NCI-H1694 treated with DMSO at 0.1 percent for 48 hours (cell line): ENCODE measurements at regions not wholly inside any gene's neighbourhood (a gene's known extent, or its start where the extent isn't known, plus 50 kb on each side); places are given as distances from the start of the nearest gene placed in this dataset.

Source experiments
- DNase-seq: peaks from one replicate; lab custom pipeline; 2025; lab: John Stamatoyannopoulos, UW

DNA sequence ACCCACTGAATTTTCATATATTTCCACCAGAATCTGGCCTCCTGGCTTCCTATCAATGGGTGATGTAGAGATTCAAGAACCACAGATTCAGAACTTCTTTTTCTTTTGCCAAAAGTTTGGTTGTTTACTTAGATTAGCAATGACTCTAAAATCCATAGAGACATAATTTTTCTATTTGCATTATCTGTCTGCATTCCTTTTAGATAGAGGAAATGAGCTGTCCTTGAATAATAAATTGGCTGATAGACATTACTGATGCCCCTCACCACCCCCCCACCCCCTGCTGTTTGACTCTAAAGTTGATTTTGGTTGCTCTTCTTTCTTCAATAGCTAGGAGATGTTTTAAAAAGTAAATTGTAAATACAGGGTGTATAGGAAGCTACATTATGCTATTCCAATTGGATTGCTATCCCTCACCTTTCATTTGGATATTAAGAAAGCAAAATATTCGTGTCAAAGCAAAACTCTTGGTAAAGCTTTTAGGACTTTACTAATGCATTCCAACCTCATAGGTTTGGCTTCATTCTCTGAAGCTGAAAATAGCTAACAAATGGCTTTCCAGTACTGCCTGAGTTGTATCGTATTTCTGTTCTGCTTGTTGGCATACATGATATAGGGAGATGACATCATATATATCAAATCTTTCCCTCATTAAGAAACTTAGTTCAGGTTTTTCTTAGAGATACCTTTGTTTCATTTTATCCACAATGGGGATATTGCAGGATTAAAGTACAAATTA lies 606.0 kb downstream of the ARL4A start:
- no peak for DNase-seq

GRCh38 chr7:13307040-13307439 lies 619.6 kb downstream of the ARL4A start:
- no peak for DNase-seq

- DNase-seq: no peak
Measured at GRCh38 chr7:13308423-13308822, 621.0 kb downstream of the ARL4A start.

DNA sequence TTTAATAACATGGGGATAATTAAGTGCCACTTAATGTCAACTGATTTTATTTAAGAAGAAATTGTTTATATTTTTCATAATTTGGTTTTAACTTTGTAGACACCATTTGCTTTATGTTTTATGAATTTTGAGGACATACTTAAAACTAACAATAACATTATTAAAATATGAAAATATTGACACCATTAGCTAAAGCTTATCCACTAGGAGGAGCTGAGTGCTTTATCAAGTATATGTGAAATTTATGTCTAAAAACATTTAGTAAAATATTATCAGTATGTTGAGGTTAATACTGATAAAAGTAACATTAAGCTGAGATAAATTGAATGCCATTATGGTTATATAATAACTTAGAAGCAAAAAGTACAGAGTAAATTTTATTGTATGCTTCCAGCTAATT lies 622.1 kb downstream of the ARL4A start:
- DNase-seq: no peak

DNA sequence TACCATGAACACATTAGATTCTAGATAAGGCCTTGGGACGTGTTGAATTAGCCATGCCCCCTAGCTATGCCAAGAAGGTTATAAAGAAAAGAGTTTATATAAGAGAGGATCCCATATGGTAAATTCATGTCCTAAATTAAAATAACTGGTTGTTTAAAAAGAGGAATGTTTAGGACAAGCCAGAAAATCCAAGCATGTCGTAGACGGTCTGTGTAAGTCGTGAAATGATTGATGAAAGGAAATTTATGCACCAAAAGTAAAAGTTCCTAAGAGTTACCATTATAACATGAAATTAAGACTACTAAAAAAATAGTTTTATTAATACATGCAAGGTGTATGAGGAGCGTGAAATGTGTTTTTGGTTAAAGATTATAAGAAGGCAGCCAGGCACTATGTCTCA lies 624.9 kb downstream of the ARL4A start:
- no peak for DNase-seq

- no peak for DNase-seq
Measured at GRCh38 chr7:13320333-13320732, 632.9 kb downstream of the ARL4A start.

GRCh38 chr7:13321316-13321715 lies 633.9 kb downstream of the ARL4A start:
- no peak for DNase-seq

DNA sequence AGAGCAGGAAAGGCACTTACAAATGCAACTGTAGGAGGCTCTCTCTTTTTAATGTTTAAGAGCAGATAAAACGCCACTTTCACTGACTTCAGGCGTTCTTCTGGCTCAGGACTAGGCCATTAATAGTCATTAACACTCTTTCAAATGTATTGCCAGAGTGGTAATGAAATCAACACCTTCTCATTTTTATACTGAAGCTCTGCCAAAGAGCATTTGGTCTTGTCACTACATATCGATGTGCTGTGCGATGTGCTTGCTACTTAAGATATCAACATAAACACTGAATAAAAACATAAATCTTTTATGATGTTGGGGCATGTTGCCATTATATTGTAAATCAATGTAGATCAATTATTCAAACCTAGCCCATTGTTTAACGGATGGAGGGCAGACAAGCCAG lies 634.7 kb downstream of the ARL4A start:
- no peak for DNase-seq

DNA sequence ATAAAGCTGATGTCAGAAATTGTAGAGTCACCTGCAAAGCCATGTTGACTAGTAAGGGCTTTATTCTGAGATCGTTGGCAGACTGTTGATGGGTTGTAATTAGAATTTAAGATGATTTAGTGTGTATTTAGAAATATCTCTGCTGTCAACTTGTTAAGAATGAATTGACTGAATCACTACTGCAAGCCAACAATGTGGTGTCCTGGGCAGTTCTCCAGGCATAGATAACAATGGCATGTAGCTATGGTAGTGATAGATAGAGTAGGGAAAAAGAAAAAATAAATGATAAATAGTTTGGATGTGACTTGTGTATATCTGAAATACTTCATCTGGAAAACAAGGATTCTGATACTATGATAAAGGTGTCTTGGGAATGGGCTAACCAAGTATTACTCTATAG lies 640.2 kb downstream of the ARL4A start:
- no peak for DNase-seq

DNA sequence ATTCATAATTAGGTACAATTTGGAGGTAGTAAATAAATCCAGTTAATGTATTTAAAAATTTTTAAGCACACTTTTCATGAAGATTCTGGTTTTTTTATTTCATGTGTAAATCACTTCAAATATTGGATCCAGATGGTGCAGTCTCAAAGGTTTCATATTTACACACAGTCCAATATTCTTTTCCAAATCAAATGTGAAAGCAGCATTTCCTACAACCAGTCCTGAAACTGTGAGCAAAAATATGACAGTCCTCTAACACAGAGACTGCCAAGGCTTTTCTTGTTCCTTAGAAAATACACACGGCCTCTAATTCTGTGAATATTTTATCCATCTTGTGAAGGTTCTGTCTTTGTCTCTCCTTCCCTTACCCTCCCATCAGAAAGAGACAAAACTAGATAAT lies 645.9 kb downstream of the ARL4A start:
- no peak for DNase-seq

GRCh38 chr7:13336227-13336626 lies 648.8 kb downstream of the ARL4A start:
- DNase-seq: no peak

DNA sequence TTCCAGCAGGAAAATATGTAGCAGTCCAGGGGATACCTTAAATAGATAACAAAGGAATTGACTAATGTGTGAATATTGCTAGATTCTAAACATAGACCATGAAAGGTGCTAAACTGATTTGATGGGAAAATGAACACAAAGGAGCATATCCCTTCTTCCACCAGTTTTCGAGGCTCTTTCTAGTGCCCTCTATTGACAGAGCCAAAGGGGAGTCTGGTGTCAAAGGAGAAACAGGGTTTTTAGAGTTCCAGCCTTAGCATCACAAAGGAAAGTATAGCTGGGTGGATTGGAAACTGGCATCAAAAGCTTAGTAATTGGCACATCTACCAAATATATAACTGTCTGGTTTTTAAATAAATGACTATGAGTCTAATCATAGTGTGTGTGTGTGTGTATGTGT lies 636.8 kb downstream of the ETV1 start:
- no peak for DNase-seq

DNA sequence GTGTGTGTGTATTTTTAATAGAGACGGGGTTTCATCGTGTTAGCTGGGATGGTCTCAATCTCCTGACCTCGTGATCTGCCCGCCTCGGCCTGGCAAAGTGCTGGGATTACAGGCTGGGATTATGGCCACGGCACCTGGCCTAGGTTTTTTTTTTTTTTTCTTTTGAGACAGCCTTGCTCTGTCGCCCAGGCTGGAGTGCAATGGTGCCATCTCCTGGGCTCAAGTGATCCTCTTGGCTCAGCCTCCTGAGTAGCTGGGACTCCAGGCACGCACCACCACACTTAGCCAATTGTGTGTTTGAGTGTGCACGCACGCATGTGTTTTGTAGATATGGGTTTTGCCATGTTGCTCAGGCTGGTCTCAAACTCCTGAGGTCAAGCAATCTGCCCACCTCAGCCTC lies 629.8 kb downstream of the ETV1 start:
- DNase-seq: no peak

DNA sequence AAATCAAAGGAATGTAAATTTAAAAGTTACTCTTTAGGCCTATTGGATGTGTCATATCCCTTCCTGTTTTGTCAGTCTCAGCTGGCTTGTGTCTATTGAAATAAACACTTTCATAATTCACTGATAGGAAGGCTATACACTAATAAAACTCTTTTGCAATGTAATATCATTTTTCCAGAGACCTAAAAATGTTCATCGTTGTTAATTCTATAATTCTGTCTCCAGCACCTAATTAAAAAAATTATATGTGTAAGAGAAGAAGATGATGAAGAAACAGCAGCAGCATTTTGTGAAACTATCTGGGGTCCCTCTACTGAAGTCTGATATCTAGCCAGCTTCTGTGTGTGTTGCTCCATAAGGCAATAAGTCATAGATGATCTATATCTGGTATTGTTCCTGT lies 602.7 kb downstream of the ETV1 start:
- DNase-seq: no peak

DNA sequence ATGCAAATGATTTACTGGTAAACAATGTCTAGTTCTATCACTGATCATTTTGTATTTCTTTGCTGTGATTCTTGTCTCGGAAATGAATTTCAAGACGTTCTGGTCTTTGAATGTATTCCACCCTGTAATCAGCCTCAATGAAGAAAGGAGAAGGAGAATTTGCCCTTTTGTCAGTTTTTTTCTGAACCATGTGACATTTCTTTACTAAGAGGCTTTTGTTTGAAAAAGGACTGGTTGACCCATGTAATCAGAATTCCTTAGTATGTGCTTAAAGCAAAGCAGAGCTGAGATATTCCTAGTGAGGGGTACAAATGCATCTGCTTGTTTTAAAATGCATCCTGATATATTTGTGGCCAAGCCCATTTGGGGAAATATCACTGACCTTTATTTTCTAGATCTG lies 581.6 kb downstream of the ETV1 start:
- DNase-seq: no peak

DNA sequence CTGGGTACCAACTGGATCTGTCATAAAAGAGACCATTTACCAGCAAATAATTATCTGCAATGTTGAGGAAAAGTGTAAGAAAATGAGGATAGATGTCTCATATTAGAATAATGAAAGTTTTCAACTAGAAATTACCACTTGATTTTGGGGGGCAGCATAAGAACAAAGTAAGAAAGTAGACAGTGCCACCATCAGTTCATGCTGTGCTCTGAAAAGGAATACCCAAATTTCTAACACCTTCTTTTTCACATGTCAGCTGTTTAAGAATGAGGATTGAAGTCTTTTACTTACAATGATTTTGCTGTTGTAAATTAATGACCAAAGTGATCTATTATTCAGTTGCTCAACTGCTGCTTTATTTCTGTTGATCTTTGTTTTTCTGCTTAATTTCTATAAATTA lies 578.3 kb downstream of the ETV1 start:
- DNase-seq: peak; percentile 40

GRCh38 chr7:13411636-13412035 lies 577.8 kb downstream of the ETV1 start:
- peak; percentile 66 for DNase-seq

DNA sequence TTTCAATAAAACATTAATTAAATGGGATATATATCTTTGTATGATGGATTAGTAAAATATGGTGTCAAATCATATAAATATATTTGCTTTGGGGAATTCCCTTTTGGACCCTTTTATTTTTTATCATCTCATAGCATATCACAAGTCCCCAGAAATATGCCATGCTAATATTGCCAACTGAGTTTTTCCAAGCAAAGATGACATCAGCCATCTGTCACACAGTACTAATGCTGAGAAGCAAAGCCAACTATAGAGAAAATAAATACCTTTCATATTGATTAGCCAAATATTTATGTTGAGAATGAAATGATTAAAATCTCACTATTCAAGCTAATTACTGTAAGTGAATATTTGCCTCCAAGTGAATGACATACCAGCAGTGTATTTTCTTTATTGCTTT lies 575.3 kb downstream of the ETV1 start:
- DNase-seq: peak; percentile 23

GRCh38 chr7:13414661-13415107 lies 574.8 kb downstream of the ETV1 start:
- no peak for DNase-seq

- DNase-seq: no peak
Measured at GRCh38 chr7:13416071-13416470, 573.4 kb downstream of the ETV1 start.

DNA sequence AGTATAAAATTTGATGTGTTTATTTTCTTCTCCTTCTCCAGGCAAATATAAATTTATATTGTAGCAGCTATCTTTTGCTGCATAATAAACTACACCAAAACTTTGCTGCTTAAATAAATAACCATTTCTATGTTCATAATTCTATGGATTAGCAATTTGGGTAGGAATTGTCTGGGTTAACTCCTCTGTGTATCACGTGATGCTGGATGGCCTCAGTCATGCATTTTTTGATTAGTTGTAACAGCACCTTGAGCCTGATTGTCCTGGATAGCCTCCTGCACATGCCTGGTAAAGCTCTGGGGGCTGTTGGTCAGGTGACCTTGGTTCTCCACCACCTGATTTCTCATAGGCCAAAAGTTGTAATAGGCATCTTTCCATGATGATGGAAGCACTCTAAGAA lies 572.9 kb downstream of the ETV1 start:
- DNase-seq: no peak

- no peak for DNase-seq
Measured at GRCh38 chr7:13420726-13421125, 568.7 kb downstream of the ETV1 start.

GRCh38 chr7:13421776-13422175 lies 567.7 kb downstream of the ETV1 start:
- DNase-seq: no peak

GRCh38 chr7:13433946-13434345 lies 555.5 kb downstream of the ETV1 start:
- DNase-seq: no peak
